HG03175 (cell line): ENCODE measurements at regions not wholly inside any gene's neighbourhood (a gene's known extent, or its start where the extent isn't known, plus 50 kb on each side); places are given as distances from the start of the nearest gene placed in this dataset.
"Not testable (repeated sequence)": the region's sequence is repeated elsewhere in the genome, so short reads cannot be mapped to it uniquely, and the experiment has no call there.

Experiments
- ATAC-seq: cut with Tn5 transposase; IDR thresholded peaks from one replicate; pipeline ENCODE4 v1.9.1; 2021; ENCODE audit warnings: mild to moderate bottlenecking, moderate library complexity; ENCODE audit not compliant: unreplicated experiment

- ATAC-seq = no peak
These were observed 419.4 kb downstream of the ISL1 start for GRCh38 chr5:51802551-51803184.

DNA sequence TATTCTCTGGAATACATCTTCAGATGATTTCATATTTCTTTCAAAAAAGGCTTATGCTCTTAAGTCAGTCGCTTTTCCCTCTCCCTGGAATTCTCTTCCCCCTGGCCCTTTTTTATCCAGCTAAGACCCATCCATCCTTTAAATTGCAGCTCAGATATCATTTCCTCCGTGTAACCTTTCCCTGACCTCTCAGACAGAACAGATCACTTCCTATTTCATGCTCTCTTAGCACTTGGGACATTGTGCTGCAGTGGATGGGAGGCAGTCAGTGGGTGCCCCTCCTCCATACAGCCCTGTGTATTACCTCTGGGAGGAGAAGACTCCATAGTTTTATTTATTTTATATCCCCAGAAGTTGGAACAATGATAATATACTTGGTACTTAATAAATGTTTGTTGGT, 423.4 kb downstream of the ISL1 start:
- ATAC-seq = no peak

DNA sequence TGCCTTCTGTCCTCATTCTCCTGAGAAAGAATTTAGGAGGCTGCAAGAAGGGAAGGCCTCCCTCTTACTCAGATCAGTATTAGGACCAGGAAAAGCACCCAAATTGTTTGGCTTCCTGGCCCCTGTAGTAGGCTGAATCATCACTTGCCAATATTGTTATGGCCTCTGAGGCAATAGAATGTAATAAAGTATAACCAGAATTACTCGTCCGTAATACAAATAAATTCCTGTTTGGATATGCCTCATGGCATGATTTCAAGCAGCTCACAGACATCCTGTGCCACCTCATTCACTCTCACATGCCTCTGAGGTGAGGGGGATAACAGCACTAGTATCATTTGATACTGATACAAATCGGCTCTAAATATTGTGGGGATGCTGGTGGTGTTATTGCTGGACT, 427.3 kb downstream of the ISL1 start:
- ATAC-seq = no peak

- ATAC-seq = no peak
These were observed 428.7 kb downstream of the ISL1 start for GRCh38 chr5:51811883-51812471.

GRCh38 chr5:51814817-51815216, 431.6 kb downstream of the ISL1 start:
- not testable (repeated sequence) for ATAC-seq

GRCh38 chr5:51816427-51816826, 433.2 kb downstream of the ISL1 start:
- no peak for ATAC-seq

DNA sequence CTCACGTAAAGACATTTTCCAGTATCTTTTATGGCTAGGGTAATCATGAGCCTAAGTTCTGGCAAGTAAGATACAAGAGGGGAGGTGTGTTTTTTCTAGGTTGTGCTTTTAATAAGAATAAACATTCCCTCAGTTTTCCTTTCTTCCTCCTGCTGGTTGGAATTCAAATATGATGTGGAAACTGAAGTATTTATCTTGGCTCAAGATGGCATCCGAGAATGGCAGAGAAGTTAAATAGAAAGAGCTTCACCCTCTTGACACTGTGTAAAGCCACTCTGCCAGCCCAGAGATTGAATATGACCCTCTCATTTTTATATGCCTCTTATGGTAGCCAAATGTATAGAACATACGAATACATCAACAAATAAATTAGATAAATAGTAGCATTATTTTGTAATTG, 438.4 kb downstream of the ISL1 start:
- no peak for ATAC-seq

DNA sequence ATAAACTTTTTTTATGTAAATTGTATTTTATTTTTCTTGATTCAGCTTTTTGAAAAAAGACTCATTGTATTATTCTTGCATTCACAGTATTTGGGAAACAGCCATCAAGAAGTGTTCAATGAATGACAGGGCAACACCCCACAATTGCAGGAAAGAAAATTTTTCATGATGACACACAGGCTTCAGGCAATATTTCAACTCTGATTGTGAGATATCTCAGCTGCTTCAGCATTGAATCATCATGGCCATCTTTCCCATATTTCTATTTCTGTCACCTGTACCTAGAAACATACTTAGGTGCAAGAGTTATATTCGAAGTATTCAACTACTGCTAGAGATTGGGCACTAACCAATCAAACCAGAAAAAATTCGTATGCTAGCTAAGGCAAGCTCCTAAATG, 446.0 kb downstream of the ISL1 start:
- ATAC-seq = no peak

DNA sequence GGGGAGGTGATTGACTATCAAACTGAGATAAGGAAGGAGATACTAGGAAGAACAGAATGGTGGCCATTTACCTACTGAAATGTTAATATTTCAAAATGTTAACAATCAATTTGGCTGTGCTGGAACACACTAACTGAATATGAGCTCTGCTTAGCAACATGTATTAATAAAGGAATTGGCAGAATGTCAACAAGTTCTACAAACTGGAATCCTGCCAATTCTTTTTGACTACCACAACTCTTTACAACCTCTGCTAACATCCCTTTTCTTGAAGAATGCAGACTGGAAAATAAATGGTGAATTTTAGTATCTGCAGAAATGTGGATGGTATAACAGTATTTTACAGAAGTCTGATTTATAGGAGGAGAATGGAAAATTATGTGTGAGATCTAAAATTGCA, 446.4 kb downstream of the ISL1 start:
- no peak for ATAC-seq

DNA sequence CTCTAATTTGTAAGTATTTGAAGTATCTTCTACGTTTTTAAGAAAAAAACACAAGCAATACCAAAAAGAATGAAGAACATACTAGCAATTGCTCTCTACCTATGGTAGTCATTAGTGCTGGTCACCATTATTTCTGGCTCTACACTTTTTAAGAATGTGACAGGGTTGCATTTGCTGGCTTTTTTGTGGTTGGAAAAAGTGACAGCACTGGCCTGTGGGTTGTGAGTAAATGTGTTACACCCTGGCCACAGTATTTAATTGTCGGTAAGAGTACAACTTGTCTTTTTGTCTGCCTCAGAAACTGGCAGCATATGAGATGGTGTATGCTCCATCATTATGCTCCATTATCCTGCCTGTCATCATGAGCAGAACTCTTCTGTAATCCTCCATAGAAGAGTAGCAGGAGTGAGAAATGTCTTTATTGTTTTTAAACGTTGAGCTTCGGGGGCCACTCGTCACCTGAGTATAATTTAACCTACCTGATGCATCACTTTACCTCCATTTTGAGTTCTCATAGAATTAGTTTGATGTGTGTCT, 449.8 kb downstream of the ISL1 start:
- no peak for ATAC-seq

DNA sequence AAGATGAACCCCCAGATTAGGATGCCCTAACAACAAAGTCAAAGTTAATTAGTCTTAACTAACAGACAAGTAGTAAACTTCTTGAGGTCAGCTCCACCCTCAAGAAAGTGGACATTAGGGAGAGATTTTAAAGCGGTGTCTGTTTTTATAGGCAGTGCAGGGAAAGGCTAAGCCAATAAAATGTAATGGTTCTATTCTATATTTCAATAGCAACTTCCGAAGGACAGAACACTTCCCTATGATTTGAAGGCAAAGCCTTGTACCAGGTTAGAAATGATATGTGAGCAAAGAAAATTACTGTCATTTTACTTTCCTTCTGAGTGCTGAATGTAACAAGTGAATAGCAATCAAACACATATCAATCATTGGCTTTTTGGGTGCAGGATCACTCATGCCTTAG, 455.2 kb downstream of the ISL1 start:
- ATAC-seq = no peak

DNA sequence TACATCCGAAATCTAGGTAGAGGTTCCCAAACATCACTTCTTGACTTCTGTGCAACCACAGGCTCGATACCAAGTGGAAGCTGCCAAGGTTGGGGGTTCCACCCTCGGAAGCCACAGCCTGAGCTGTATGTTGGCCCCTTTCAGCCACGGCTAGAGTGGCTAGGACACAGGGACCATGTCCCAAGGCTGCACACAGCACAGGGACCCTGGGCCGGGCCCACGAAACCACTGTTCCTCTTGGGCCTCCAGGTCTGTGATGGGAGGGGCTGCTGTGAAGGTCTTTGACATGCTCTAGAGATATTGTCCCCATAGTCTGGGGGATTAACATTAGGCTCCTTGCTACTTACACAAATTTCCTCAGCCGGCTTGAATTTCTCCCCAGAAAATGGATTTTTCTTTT, 460.6 kb downstream of the ISL1 start:
- no peak for ATAC-seq

GRCh38 chr5:51846015-51846414, 462.8 kb downstream of the ISL1 start:
- no peak for ATAC-seq

GRCh38 chr5:51859624-51860023, 476.4 kb downstream of the ISL1 start:
- no peak for ATAC-seq

DNA sequence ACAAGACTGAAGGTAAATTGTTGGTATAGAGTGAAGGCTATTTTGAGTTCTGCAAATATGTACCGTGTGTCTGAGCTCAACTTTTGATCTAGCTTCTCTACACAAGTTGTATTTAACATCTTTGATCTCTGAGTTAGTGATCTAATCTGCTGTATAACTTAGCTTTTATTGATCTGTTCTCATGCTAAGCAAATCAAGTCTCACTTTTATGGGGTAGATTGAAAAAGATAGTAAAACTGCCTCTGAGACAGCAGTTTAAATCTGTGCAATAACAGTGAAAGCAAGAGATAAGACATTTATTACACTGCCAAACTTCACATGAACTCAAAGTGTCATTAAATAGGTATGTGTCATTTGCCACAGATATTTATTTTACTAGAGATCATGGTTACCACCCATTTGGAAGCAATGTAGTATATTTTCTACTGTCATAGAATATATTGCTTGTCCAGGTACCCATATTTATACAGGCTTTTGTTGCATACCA, 477.3 kb downstream of the ISL1 start:
- ATAC-seq = no peak

DNA sequence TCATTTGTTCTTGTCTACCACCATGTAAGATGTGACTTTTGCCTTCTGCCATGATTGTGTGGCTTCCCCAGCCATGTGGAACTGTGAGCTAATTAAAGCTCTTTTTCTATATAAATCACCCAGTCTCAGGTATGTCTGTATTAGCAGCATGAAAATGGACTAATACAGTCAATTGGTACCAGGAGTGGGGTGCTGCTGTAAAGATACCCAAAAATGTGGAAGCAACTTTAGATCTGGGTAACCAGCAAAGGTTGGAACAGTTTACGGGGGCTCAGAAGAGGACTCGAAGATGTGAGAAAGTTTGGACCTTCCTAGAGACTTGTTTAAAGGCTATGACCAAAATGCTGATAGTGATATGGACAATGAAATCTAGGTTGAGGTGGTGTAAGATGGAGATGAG, 488.9 kb downstream of the ISL1 start:
- no peak for ATAC-seq

DNA sequence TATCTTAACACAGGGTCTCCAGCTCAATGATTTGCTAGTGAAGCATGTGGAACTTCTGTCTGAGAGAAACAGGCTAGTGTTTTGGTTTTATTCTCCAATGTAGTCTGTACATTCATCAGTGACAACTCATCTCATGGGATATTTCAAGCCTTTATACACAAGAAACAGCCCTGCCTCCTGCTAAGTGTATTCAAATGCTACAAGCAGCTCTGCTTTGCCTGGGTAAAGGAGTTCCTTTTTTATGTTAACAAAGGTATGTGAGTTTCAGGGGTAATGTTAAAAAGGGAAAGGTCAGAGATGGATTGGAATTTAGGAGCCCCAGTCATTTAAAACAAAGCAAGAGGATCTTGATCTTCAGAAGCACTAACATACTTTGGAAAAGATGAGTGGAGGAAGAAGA, 498.7 kb downstream of the ISL1 start:
- ATAC-seq = no peak

DNA sequence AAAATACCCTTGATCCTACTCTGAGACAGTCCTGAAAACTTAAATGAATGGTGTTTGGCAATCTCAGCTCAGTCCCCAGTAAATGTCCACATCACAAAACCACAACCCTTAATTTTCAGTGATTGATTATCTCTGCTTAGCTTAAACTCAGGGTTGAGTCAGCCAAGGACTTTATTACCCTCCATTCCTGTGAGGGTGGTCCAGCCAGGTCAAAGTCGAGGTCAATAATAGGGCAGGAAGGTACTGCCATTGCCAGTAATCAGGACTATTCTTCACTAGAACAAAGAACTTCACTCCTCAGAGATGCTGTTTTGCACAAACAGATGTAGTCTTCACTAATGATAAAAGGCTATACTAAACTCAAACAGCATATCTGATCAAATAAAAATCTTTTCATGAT, 499.4 kb downstream of the ISL1 start:
- ATAC-seq = no peak

DNA sequence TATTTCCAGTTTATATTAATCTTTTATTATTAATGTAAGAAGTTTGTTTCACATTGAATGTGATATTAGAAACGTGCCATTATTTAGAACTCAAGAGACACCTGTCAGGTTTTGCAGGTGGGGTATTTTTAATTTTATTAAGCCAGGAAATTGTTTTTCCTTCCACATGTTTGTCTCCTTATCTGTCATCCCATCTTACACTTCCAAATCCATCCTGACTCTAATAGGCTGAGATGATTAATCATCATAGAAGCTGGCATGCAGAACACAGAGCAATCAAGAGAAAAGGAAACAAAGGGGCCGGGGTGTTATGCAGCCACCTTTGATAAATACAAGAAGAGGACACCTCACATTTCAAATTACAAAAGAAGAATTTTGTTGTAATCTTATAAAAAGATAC, 506.5 kb downstream of the ISL1 start:
- ATAC-seq = no peak

DNA sequence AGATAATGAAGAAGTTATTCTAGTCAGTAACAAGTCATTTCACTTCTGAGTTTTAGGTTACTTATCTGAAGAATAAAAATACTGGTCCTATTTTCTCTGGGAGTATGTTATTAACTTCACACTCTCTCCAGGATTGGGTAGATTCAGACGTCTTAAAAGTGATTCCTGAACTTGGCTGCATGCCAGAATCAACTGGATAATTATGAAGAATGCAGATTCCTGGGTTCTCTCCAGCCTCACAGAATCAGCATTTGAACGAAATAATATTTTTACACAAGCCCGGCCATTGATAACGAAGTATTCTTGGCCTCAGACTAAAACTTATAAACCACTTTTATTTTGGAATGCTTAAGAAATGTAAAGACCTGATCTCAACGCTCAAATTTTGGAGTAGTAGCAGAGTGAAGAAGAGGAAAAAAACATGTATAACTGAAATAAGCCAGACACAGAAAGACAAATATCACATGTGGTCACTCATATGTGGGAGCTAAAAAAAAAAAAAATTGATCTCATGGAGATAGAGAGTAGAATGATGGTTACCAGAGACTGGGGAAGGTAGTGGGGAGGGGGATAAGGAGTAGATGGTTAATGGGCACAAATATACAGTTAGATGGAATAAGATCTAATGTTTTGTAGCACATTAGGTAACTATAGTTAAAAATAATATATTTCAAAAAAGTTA, 507.3 kb downstream of the ISL1 start:
- no peak for ATAC-seq

GRCh38 chr5:51892680-51893079, 509.4 kb downstream of the ISL1 start:
- no peak for ATAC-seq

DNA sequence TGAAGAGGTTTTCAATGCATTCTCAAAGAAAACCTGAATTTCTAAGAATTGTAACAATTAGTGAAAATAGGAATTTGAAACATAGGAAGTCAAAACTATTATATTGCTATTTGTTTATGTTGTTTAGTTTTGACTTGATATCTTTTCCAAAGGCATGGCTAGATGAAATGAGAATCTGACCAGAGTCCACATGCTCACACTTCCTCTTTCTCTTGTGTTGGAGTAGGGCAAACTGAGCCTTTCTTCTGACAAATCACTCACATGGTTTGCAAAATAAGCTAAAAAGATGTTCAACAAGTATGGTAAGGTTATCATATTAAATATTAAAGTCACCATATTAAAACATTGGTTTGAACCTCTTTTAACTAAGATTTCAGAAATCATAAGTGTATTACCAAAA, 512.6 kb downstream of the ISL1 start:
- ATAC-seq = no peak
